ENCODE measurements at regions not wholly inside any gene's neighbourhood (a gene's known extent, or its start where the extent isn't known, plus 50 kb on each side); places are given as distances from the start of the nearest gene placed in this dataset.
A peak's percentile ranks its signal among the peaks of the same experiment; 100 is the strongest.

DNA sequence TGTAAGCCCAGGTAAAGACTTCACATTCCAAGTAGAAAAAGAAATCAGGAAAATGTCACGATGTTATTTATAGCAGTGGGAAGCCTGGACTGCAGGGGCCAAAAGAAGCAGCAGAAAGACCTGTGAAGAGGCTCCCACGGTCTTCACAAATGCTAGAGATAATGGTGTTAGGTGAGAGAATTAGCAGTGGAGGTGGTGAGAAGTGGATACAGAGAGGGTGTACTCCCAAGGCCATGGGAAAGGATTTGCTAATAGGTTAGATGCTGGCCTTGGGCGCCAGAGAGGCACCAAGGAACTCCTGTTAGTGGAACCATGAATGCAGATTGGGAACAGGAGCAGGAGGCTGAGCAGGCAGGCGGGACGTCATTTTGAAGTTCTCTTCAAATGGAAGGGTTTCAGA, 386.1 kb downstream of the C12orf75 start:
- no peak overlapping the region for H3K23ac ChIP-seq (ENCODE audit: low read length in 2 of 2)
- H2BK15ac ChIP-seq (ENCODE audit: low read depth, poor library complexity, severe bottlenecking): no peak overlapping the region
- no peak overlapping the region for H3K9ac ChIP-seq (ENCODE audit: low read length)
- H2AK5ac ChIP-seq (ENCODE audit: low read length, severe bottlenecking): no peak overlapping the region
- H3K36me3 ChIP-seq (ENCODE audit: control insufficient read depth in 1 of 2, insufficient read depth in 2 of 2, low read depth in 1 of 2, low read length in 2 of 2): no peaks in the 10 kb centered on the region
- no peaks in the 10 kb centered on the region for H3K79me1 ChIP-seq (replicated peaks; ENCODE audit: low read length, poor library complexity, severe bottlenecking)
- no peak overlapping the region for H2AFZ ChIP-seq (ENCODE audit: low read depth, low read length)
- H3K4ac ChIP-seq (ENCODE audit: low read depth in 1 of 2, low read length in 2 of 2): no peak overlapping the region
- H2BK120ac ChIP-seq (ENCODE audit: low read depth, low read length): no peak overlapping the region
- H3K4me3 ChIP-seq (ENCODE audit: insufficient read depth in 1 of 2, low read depth in 1 of 2, low read length in 2 of 2): no peak overlapping the region
- H3K27ac ChIP-seq (ENCODE audit: low read length, poor library complexity, severe bottlenecking): no peak overlapping the region
- no peak overlapping the region for H4K8ac ChIP-seq (ENCODE audit: low read length)
- H2BK12ac ChIP-seq (ENCODE audit: low read length in 2 of 2): no peak overlapping the region
- no peak for DNase-seq
- H3K18ac ChIP-seq (ENCODE audit: low read depth in 1 of 2, low read length in 2 of 2): peak overlapping the region in 1 of 2 experiments; percentile 5
- H3K4me2 ChIP-seq (ENCODE audit: low read length, poor library complexity, severe bottlenecking): no peak overlapping the region
- peaks cover 0 to 25% of the 10 kb centered on the region in 2 experiments for H3K27me3 ChIP-seq (ENCODE audit: control insufficient read depth in 1 of 2, insufficient read depth in 1 of 2, low read length in 2 of 2)
- no peaks in the 10 kb centered on the region for H3K4me1 ChIP-seq (ENCODE audit: control insufficient read depth, insufficient read depth, low read depth, low read length)
- 50% methylated on average over 5 of the region's 5 CpGs for WGBS
- no peak overlapping the region for H4K91ac ChIP-seq (ENCODE audit: low read length)
- no peaks in the 10 kb centered on the region for H3K9me3 ChIP-seq (ENCODE audit: control insufficient read depth, low read length)
- H3K14ac ChIP-seq (ENCODE audit: low read length in 2 of 2): no peak overlapping the region
- no peak overlapping the region for H2BK5ac ChIP-seq (ENCODE audit: low read depth, low read length, poor library complexity, severe bottlenecking)

DNA sequence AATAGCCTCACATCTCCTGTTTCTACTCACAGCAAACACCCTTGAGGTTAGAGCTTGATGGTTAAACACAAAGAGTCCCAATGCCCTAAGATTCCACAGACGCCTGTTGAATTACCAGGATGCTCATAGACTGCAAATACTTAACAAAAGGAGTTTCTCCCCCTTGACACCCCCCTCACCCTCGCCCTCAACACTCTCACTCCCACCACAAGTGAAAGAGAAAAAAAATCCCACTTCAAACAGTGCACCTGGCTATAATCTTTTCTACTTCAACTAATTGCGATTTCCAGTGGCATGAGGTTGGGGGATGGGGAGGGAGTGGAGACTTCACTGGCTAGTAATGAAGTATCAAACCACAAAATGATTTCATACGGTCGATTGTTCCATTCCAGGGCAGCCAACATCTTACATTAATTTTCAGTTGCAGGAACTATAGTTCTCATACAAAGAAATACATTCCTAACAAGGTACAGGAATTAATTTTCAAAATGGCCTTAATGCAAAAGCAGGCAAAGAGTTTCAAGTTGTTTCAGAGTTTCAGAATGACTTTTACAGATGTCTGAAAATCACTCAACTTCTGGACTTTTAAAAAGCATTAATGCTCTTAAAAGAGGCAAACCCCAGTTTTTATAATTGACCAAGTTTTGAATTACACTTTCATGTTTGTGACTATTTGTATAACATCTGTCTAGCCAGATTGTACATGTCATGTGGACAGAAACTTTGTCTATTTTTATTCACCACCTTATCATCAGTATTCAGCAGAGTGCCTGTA, 390.7 kb downstream of the C12orf75 start:
- Histone ChIP-seq H3K4ac (ENCODE audit: low read depth in 1 of 2, low read length in 2 of 2) (no peak overlapping the region), H3K27me3 (ENCODE audit: control insufficient read depth in 1 of 2, insufficient read depth in 1 of 2, low read length in 2 of 2) (peaks cover 0 to 23% of the 10 kb centered on the region in 2 experiments), H2BK15ac (ENCODE audit: low read depth, poor library complexity, severe bottlenecking) (no peak overlapping the region), H3K14ac (ENCODE audit: low read length in 2 of 2) (no peak overlapping the region), H3K9me3 (ENCODE audit: control insufficient read depth, low read length) (no peaks in the 10 kb centered on the region), H4K91ac (ENCODE audit: low read length) (no peak overlapping the region), H3K27ac (ENCODE audit: low read length, poor library complexity, severe bottlenecking) (no peak overlapping the region), H3K79me1 (replicated peaks; ENCODE audit: low read length, poor library complexity, severe bottlenecking) (no peaks in the 10 kb centered on the region), H3K4me3 (ENCODE audit: insufficient read depth in 1 of 2, low read depth in 1 of 2, low read length in 2 of 2) (no peak overlapping the region), H3K23ac (ENCODE audit: low read length in 2 of 2) (no peak overlapping the region), H2BK12ac (ENCODE audit: low read length in 2 of 2) (no peak overlapping the region), H2BK120ac (ENCODE audit: low read depth, low read length) (no peak overlapping the region), H3K18ac (ENCODE audit: low read depth in 1 of 2, low read length in 2 of 2) (no peak overlapping the region), H3K4me2 (ENCODE audit: low read length, poor library complexity, severe bottlenecking) (no peak overlapping the region), H4K8ac (ENCODE audit: low read length) (no peak overlapping the region), H2AFZ (ENCODE audit: low read depth, low read length) (no peak overlapping the region), H3K9ac (ENCODE audit: low read length) (no peak overlapping the region), H3K4me1 (ENCODE audit: control insufficient read depth, insufficient read depth, low read depth, low read length) (no peaks in the 10 kb centered on the region), H3K36me3 (ENCODE audit: control insufficient read depth in 1 of 2, insufficient read depth in 2 of 2, low read depth in 1 of 2, low read length in 2 of 2) (no peaks in the 10 kb centered on the region), H2BK5ac (ENCODE audit: low read depth, low read length, poor library complexity, severe bottlenecking) (no peak overlapping the region), H2AK5ac (ENCODE audit: low read length, severe bottlenecking) (no peak overlapping the region)
- 48% methylated on average over 2 of the region's 5 CpGs for WGBS
- no peak for DNase-seq

DNA sequence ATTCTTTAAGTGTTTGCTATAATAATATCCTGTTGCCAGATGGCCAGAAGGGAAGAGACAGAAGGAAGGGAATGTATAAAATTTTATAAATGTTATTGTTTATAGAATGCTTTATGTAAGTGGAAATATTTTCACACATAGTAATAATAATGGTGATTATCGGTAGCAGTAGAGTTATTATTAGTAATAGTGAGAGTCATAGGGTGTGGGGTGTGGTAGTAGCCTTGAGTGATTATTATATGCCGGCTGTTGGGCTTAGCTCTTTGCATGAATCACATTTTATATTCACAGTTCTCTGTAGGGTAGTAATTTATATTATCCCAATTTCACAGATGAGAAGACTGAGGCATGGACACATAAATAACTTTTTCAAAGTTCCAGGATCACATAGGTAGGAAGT, 391.4 kb downstream of the C12orf75 start:
- H3K27me3 ChIP-seq (ENCODE audit: control insufficient read depth in 1 of 2, insufficient read depth in 1 of 2, low read length in 2 of 2): peaks cover 0 to 16% of the 10 kb centered on the region in 2 experiments
- no peaks in the 10 kb centered on the region for H3K79me1 ChIP-seq (replicated peaks; ENCODE audit: low read length, poor library complexity, severe bottlenecking)
- H3K36me3 ChIP-seq (ENCODE audit: control insufficient read depth in 1 of 2, insufficient read depth in 2 of 2, low read depth in 1 of 2, low read length in 2 of 2): no peaks in the 10 kb centered on the region
- no peak overlapping the region for H3K27ac ChIP-seq (ENCODE audit: low read length, poor library complexity, severe bottlenecking)
- WGBS: 100% methylated on average over 1 of the region's 2 CpGs
- no peak overlapping the region for H3K4me2 ChIP-seq (ENCODE audit: low read length, poor library complexity, severe bottlenecking)
- no peak overlapping the region for H4K8ac ChIP-seq (ENCODE audit: low read length)
- H2BK120ac ChIP-seq (ENCODE audit: low read depth, low read length): no peak overlapping the region
- H3K4me1 ChIP-seq (ENCODE audit: control insufficient read depth, insufficient read depth, low read depth, low read length): no peaks in the 10 kb centered on the region
- H3K9me3 ChIP-seq (ENCODE audit: control insufficient read depth, low read length): no peaks in the 10 kb centered on the region
- H3K4ac ChIP-seq (ENCODE audit: low read depth in 1 of 2, low read length in 2 of 2): no peak overlapping the region
- no peak overlapping the region for H2AK5ac ChIP-seq (ENCODE audit: low read length, severe bottlenecking)
- H2AFZ ChIP-seq (ENCODE audit: low read depth, low read length): no peak overlapping the region
- H3K23ac ChIP-seq (ENCODE audit: low read length in 2 of 2): no peak overlapping the region
- no peak overlapping the region for H2BK15ac ChIP-seq (ENCODE audit: low read depth, poor library complexity, severe bottlenecking)
- no peak overlapping the region for H3K9ac ChIP-seq (ENCODE audit: low read length)
- no peak overlapping the region for H4K91ac ChIP-seq (ENCODE audit: low read length)
- no peak overlapping the region for H3K4me3 ChIP-seq (ENCODE audit: insufficient read depth in 1 of 2, low read depth in 1 of 2, low read length in 2 of 2)
- H2BK5ac ChIP-seq (ENCODE audit: low read depth, low read length, poor library complexity, severe bottlenecking): no peak overlapping the region
- H3K14ac ChIP-seq (ENCODE audit: low read length in 2 of 2): no peak overlapping the region
- no peak overlapping the region for H3K18ac ChIP-seq (ENCODE audit: low read depth in 1 of 2, low read length in 2 of 2)
- no peak for DNase-seq
- H2BK12ac ChIP-seq (ENCODE audit: low read length in 2 of 2): no peak overlapping the region

DNA sequence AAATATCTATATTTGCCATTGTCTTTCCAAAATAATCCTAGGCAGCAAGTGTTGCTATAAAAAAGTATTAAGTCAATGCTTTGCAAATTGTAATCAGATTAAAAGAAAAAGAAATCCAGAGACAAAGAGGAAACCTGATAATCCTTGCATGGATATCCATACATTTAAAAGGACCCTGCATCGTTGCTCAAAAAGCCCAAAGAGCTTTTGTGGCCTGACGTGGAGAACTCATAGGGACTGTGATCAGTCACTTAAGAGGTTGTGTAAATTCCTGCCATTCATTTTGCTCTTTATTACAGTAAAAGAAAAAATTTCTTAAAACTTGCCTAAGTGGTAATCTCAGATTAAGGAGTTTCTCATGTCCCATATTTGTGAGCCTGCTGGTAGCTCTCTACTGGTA, 392.6 kb downstream of the C12orf75 start:
- Histone ChIP-seq H3K23ac (ENCODE audit: low read length in 2 of 2) (no peak overlapping the region), H3K14ac (ENCODE audit: low read length in 2 of 2) (no peak overlapping the region), H3K4ac (ENCODE audit: low read depth in 1 of 2, low read length in 2 of 2) (no peak overlapping the region), H2BK15ac (ENCODE audit: low read depth, poor library complexity, severe bottlenecking) (no peak overlapping the region), H4K8ac (ENCODE audit: low read length) (no peak overlapping the region), H2BK5ac (ENCODE audit: low read depth, low read length, poor library complexity, severe bottlenecking) (no peak overlapping the region), H3K4me1 (ENCODE audit: control insufficient read depth, insufficient read depth, low read depth, low read length) (no peaks in the 10 kb centered on the region), H2BK120ac (ENCODE audit: low read depth, low read length) (no peak overlapping the region), H3K79me1 (replicated peaks; ENCODE audit: low read length, poor library complexity, severe bottlenecking) (no peaks in the 10 kb centered on the region), H4K91ac (ENCODE audit: low read length) (no peak overlapping the region), H3K36me3 (ENCODE audit: control insufficient read depth in 1 of 2, insufficient read depth in 2 of 2, low read depth in 1 of 2, low read length in 2 of 2) (no peaks in the 10 kb centered on the region), H3K18ac (ENCODE audit: low read depth in 1 of 2, low read length in 2 of 2) (no peak overlapping the region), H3K27me3 (ENCODE audit: control insufficient read depth in 1 of 2, insufficient read depth in 1 of 2, low read length in 2 of 2) (peaks cover 0 to 14% of the 10 kb centered on the region in 2 experiments), H2AFZ (ENCODE audit: low read depth, low read length) (no peak overlapping the region), H2AK5ac (ENCODE audit: low read length, severe bottlenecking) (no peak overlapping the region), H3K4me3 (ENCODE audit: insufficient read depth in 1 of 2, low read depth in 1 of 2, low read length in 2 of 2) (no peak overlapping the region), H3K27ac (ENCODE audit: low read length, poor library complexity, severe bottlenecking) (no peak overlapping the region), H2BK12ac (ENCODE audit: low read length in 2 of 2) (no peak overlapping the region), H3K9me3 (ENCODE audit: control insufficient read depth, low read length) (no peaks in the 10 kb centered on the region), H3K9ac (ENCODE audit: low read length) (no peak overlapping the region), H3K4me2 (ENCODE audit: low read length, poor library complexity, severe bottlenecking) (no peak overlapping the region)
- no peak for DNase-seq
- WGBS: 79% methylated on average over 2 of the region's 2 CpGs

All from mesenchymal stem cell (in vitro differentiated cells and primary cell).